Common myeloid progenitor, CD34-positive (primary cell): ENCODE measurements at regions not wholly inside any gene's neighbourhood (a gene's known extent, or its start where the extent isn't known, plus 50 kb on each side); places are given as distances from the start of the nearest gene placed in this dataset.

Experiments
- CTCF ChIA-PET: fragments of 350-600 bp; sonication (Branson Sonifier 250); formaldehyde crosslinking; loops from one replicate; lab custom pipeline; 2021; ENCODE audit warnings: antibody characterized with exemption; lab: Charles Lee
- POLR2A ChIA-PET: fragments of 350-600 bp; sonication (Branson Sonifier 250); formaldehyde crosslinking; loops from one replicate; lab custom pipeline; 2021; ENCODE audit warnings: antibody characterized with exemption; lab: Charles Lee
- DNase-seq, 3 donors: peaks; one replicate each; pipeline versions ENCODE4 v3.0.0 to v3.0.0-alpha.2; 2013
- H3K27ac ChIP-seq, 2 experiments: 1 replicate in 1 of 2; 2 replicates in 1 of 2; pipeline ENCODE4 v1.7.0; 2013; ENCODE audit warnings: inconsistent platforms in 2 of 2, low read length in 2 of 2, mild to moderate bottlenecking in 2 of 2, low read depth in 1 of 2, moderate library complexity in 1 of 2; ENCODE audit not compliant: severe bottlenecking in 2 of 2, insufficient read depth in 1 of 2, poor library complexity in 1 of 2
- H3K27me3 ChIP-seq, 5 experiments: replicated peaks in 2 of 5; 1 replicate in 3 of 5; 2 replicates in 2 of 5; pipeline versions ENCODE4 v1.6.1 to v1.7.0; 2013; ENCODE audit warnings: low read length in 4 of 5, mild to moderate bottlenecking in 2 of 5, moderate library complexity in 2 of 5, inconsistent platforms in 1 of 5; ENCODE audit not compliant: insufficient read depth in 5 of 5, control insufficient read depth in 4 of 5
- H3K36me3 ChIP-seq, 4 experiments: 1 replicate in 2 of 4; 2 replicates in 2 of 4; pipeline versions ENCODE4 v1.6.1 to v1.7.0; 2013; ENCODE audit warnings: low read length in 3 of 4, control low read depth in 1 of 4, mild to moderate bottlenecking in 1 of 4; ENCODE audit not compliant: control insufficient read depth in 4 of 4, insufficient read depth in 4 of 4
- H3K4me1 ChIP-seq, 4 experiments: 1 replicate in 3 of 4; 2 replicates in 1 of 4; pipeline versions ENCODE4 v1.6.1 to v1.7.1; 2013; ENCODE audit warnings: low read length in 3 of 4, mild to moderate bottlenecking in 3 of 4, control low read depth in 1 of 4, inconsistent platforms in 1 of 4, moderate library complexity in 1 of 4; ENCODE audit not compliant: control insufficient read depth in 4 of 4, insufficient read depth in 4 of 4; ENCODE audit errors: control extremely low read depth in 1 of 4
- H3K4me3 ChIP-seq, 7 experiments: 1 replicate in 4 of 7; 2 replicates in 3 of 7; pipeline versions ENCODE4 v1.5.1 to v1.7.0; 2013; ENCODE audit warnings: mild to moderate bottlenecking in 7 of 7, low read length in 6 of 7, moderate library complexity in 6 of 7, inconsistent platforms in 2 of 7, low read depth in 2 of 7, control low read depth in 1 of 7; ENCODE audit not compliant: insufficient read depth in 4 of 7, control insufficient read depth in 1 of 7; ENCODE audit errors: extremely low read depth in 1 of 7
- H3K9me3 ChIP-seq, 5 experiments: 1 replicate in 4 of 5; 2 replicates in 1 of 5; pipeline versions ENCODE4 v1.6.1 to v1.7.1; 2013; ENCODE audit warnings: low read length in 4 of 5, mild to moderate bottlenecking in 2 of 5, inconsistent platforms in 1 of 5, low read depth in 1 of 5, moderate library complexity in 1 of 5; ENCODE audit not compliant: control insufficient read depth in 4 of 5, insufficient read depth in 2 of 5; ENCODE audit errors: control extremely low read depth in 1 of 5
- WGBS: methylation state at CpG from one replicate; pipeline ENCODE4 v1.1.5; 2013; ENCODE audit not compliant: insufficient coverage; 5-methylcytosine and 5-hydroxymethylcytosine counted together

DNA sequence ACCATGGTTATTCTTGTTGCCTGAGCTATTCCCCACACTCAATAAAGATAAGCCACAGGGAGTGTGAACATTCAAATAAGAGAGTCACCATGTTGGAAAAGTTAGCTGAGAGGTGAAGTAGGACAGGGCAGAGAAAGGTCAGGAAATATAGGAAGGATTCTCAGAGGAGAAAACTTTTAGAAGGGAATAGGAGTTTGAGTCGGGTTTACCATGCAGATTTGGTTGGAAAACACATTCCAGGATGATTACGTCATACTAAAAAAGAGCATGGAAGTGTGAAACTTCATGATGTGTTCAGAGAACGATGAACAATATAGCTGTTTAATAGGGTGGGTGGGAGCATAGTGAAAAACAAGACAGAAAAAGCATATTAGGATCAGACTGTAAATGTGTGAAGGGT, 1125.3 kb upstream of the ADGRL2 start:
- POLR2A ChIA-PET: no interaction called here
- H3K4me1 ChIP-seq: peaks cover 0 to 9% (median 0%) of the 10 kb centered on the region in 4 experiments

DNA sequence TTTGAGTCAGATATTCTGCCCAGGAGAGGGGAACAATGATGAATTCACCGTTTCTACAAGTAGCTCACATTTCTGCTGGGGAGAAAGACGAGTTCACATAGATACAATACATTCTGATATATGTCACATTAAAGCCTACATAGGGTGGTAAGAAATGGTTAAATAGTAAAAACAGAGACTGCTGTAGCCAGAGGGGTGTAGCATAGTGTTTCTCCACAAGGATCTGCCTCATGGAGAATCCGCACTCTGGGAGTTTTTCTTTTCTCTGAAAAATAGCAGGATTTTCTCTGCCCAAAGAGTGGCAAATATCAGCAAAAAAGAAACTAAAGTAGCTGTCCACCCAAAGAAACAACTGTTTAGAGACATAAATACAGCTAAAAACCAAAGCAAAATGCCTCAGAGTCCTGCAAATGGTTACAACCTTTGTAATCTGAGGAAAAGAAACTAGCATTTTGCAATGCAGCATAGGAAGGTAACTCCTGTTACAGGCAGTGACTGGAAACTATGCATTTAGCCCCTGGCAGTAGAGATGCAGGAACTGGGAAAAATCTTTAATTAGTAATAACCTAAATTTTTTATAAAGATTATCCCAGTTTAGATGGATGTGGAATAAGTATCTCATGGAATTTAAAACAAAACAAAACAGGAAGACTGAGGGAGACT, 1126.7 kb upstream of the ADGRL2 start:
- CTCF ChIA-PET: interaction anchor here (0.8 kb wide), 1 partner anchor 23 kb away, joined by 3 read pairs; no protein-coding TSS in a partner anchor
- WGBS: 100% methylated on average over 1 of the region's 3 CpGs
- no peak for DNase-seq

More for the DNA sequence above, 1125.3 kb upstream of the ADGRL2 start:
- H3K36me3 ChIP-seq: peaks cover 0 to 3% (median 0%) of the 10 kb centered on the region in 4 experiments
- 80% methylated on average over 2 of the region's 3 CpGs for WGBS
- no peaks in the 10 kb centered on the region for H3K27me3 ChIP-seq
- H3K9me3 ChIP-seq: peaks cover 0 to 6% (median 4%) of the 10 kb centered on the region in 5 experiments
- H3K27ac ChIP-seq: no peak overlapping the region
- DNase-seq: no peak
- H3K4me3 ChIP-seq: no peak overlapping the region
- CTCF ChIA-PET: no interaction called here

DNA sequence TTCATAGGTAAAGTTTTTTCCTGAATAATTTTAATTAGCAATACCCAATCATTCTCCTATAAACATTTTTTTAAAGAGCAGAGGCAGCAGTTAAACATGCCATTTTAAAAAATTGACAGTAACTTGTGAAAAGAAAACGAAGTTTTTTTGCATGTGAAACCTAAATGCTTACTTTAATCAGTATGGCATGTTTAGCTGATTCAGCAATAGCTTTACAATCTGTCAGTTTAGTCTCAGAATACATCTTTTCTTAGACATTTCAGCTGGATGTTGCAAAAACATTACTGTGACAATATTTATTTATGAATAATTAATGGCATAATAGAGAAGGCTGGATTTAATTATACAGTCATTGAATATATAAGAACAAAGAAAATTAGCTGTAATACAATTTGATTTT, 1132.4 kb upstream of the ADGRL2 start:
- no CpG with 5 or more reads among the region's 1 CpG for WGBS
- Histone ChIP-seq H3K27me3 (no peaks in the 10 kb centered on the region), H3K4me3 (no peak overlapping the region), H3K27ac (no peak overlapping the region), H3K9me3 (peaks cover 0 to 4% (median 0%) of the 10 kb centered on the region in 5 experiments), H3K4me1 (peaks cover 0 to 5% (median 0%) of the 10 kb centered on the region in 4 experiments), H3K36me3 (no peaks in the 10 kb centered on the region)
- ChIA-PET POLR2A (no interaction called here), CTCF (no interaction called here)
- DNase-seq: no peak

More for the DNA sequence above, 1126.7 kb upstream of the ADGRL2 start:
- H3K36me3 ChIP-seq: peaks cover 0 to 3% (median 0%) of the 10 kb centered on the region in 4 experiments
- no peak overlapping the region for H3K27ac ChIP-seq
- H3K27me3 ChIP-seq: no peaks in the 10 kb centered on the region
- POLR2A ChIA-PET: no interaction called here
- H3K4me1 ChIP-seq: peaks cover 0 to 9% (median 0%) of the 10 kb centered on the region in 4 experiments
- H3K4me3 ChIP-seq: peak overlapping the region in 4 of 7 experiments; percentile 43 to 100 (median 60)
- peaks cover 0 to 6% (median 4%) of the 10 kb centered on the region in 5 experiments for H3K9me3 ChIP-seq

DNA sequence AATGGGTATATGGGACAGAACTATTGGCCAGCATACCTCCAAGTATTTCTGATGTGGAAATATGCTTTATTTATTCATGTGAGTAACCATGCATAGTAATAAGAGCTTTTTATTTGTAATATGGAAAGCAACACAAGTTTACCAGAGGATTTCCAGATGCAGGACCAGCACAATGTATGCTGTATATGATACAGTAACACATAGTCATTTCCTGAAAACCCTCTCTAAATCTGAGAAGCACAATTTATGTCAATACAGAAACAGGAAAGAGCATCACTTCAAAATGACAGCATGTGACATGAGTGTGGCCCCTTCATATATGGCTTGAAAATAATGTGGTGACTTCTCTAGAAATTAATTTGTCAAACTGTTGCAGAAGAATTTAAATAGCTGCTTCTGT, 1134.7 kb upstream of the ADGRL2 start:
- H3K36me3 ChIP-seq: no peaks in the 10 kb centered on the region
- no peaks in the 10 kb centered on the region for H3K27me3 ChIP-seq
- H3K4me3 ChIP-seq: no peak overlapping the region
- H3K4me1 ChIP-seq: no peaks in the 10 kb centered on the region
- DNase-seq: no peak
- POLR2A ChIA-PET: no interaction called here
- CTCF ChIA-PET: no interaction called here
- H3K27ac ChIP-seq: no peak overlapping the region
- no peaks in the 10 kb centered on the region for H3K9me3 ChIP-seq

GRCh38 chr1:80659161-80659560, 1141.6 kb upstream of the ADGRL2 start:
- DNase-seq: no peak
- no peaks in the 10 kb centered on the region for H3K36me3 ChIP-seq
- no peak overlapping the region for H3K4me3 ChIP-seq
- no peak overlapping the region for H3K27ac ChIP-seq
- H3K4me1 ChIP-seq: no peaks in the 10 kb centered on the region
- H3K27me3 ChIP-seq: no peaks in the 10 kb centered on the region
- 100% methylated on average over 1 of the region's 5 CpGs for WGBS
- H3K9me3 ChIP-seq: no peaks in the 10 kb centered on the region
- ChIA-PET CTCF (no interaction called here), POLR2A (no interaction called here)

DNA sequence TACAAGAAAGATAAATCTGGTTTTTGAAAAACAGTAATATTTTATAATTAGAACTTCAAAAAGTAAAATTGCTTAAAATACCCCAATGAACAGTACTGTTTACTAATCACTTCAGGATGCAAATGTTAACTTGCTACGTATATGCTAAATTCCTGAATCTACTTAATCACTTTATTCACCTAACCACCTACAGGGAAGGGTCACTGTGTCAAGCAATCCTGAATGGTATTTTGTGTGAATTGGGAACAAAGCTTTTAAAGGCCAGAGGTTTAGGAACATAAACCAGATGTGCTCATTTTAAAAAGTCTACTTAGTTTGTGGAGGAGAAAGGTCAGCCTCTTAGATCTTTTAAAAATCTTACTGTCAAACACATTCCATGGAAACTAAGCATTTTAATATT, 1143.0 kb upstream of the ADGRL2 start:
- no CpG with 5 or more reads among the region's 1 CpG for WGBS
- ChIA-PET CTCF (no interaction called here), POLR2A (no interaction called here)
- H3K9me3 ChIP-seq: no peaks in the 10 kb centered on the region
- no peaks in the 10 kb centered on the region for H3K27me3 ChIP-seq
- DNase-seq: no peak
- H3K4me3 ChIP-seq: no peak overlapping the region
- no peak overlapping the region for H3K27ac ChIP-seq
- H3K36me3 ChIP-seq: no peaks in the 10 kb centered on the region
- no peaks in the 10 kb centered on the region for H3K4me1 ChIP-seq

GRCh38 chr1:80657044-80657643, 1143.6 kb upstream of the ADGRL2 start:
- no peak overlapping the region for H3K27ac ChIP-seq

More at GRCh38 chr1:80657044-80657643, 1143.6 kb upstream of the ADGRL2 start:
- Histone ChIP-seq H3K36me3 (no peaks in the 10 kb centered on the region), H3K4me3 (no peak overlapping the region), H3K27me3 (no peaks in the 10 kb centered on the region), H3K9me3 (no peaks in the 10 kb centered on the region), H3K4me1 (no peaks in the 10 kb centered on the region)
- no peak for DNase-seq
- ChIA-PET POLR2A (no interaction called here), CTCF (no interaction called here)
- WGBS: no CpG with 5 or more reads among the region's 3 CpGs
